ENCODE measurements at regions not wholly inside any gene's neighbourhood (a gene's known extent, or its start where the extent isn't known, plus 50 kb on each side); places are given as distances from the start of the nearest gene placed in this dataset.

GRCh38 chr18:76252880-76253279 lies 242.2 kb downstream of the ZNF516 start:
- no peak for FAIRE-seq

- FAIRE-seq = no peak
Measured at GRCh38 chr18:76252139-76252538, 242.9 kb downstream of the ZNF516 start.

GRCh38 chr18:76251691-76252090 lies 243.4 kb downstream of the ZNF516 start:
- no peak for FAIRE-seq

GRCh38 chr18:76246590-76246989 lies 248.5 kb downstream of the ZNF516 start:
- no peak for FAIRE-seq

GRCh38 chr18:76234676-76235060 lies 260.4 kb downstream of the ZNF516 start:
- FAIRE-seq = no peak

- FAIRE-seq = no peak
Measured at GRCh38 chr18:76233876-76234675, 261.0 kb downstream of the ZNF516 start.

- FAIRE-seq = no peak
Measured at GRCh38 chr18:76233406-76233805, 261.6 kb downstream of the ZNF516 start.

GRCh38 chr18:76232779-76233178 lies 262.3 kb downstream of the ZNF516 start:
- no peak for FAIRE-seq

GRCh38 chr18:76232010-76232409 lies 263.0 kb downstream of the ZNF516 start:
- FAIRE-seq = no peak

- FAIRE-seq = no peak
Measured at GRCh38 chr18:76231402-76231801, 263.6 kb downstream of the ZNF516 start.

- no peak for FAIRE-seq
Measured at GRCh38 chr18:76230791-76231190, 264.3 kb downstream of the ZNF516 start.

- FAIRE-seq = no peak
Measured at GRCh38 chr18:76228716-76229115, 266.3 kb downstream of the ZNF516 start.

GRCh38 chr18:76227759-76228158 lies 267.3 kb downstream of the ZNF516 start:
- no peak for FAIRE-seq

- no peak for FAIRE-seq
Measured at GRCh38 chr18:76223403-76223802, 271.6 kb downstream of the ZNF516 start.

- FAIRE-seq = no peak
Measured at GRCh38 chr18:76219023-76219422, 276.0 kb downstream of the ZNF516 start.

- no peak for FAIRE-seq
Measured at GRCh38 chr18:76216096-76216495, 278.9 kb downstream of the ZNF516 start.

- FAIRE-seq = no peak
Measured at GRCh38 chr18:76213991-76214390, 281.1 kb downstream of the ZNF516 start.

GRCh38 chr18:76212960-76213359 lies 282.1 kb downstream of the ZNF516 start:
- FAIRE-seq = no peak

- FAIRE-seq = no peak
Measured at GRCh38 chr18:76209597-76209996, 285.4 kb downstream of the ZNF516 start.

- no peak for FAIRE-seq
Measured at GRCh38 chr18:76208678-76209306, 286.2 kb downstream of the ZNF516 start.

- no peak for FAIRE-seq
Measured at GRCh38 chr18:76205906-76206305, 289.1 kb downstream of the ZNF516 start.

GRCh38 chr18:76203552-76203951 lies 291.5 kb downstream of the ZNF516 start:
- no peak for FAIRE-seq

- FAIRE-seq = no peak
Measured at GRCh38 chr18:76202322-76202721, 292.7 kb downstream of the ZNF516 start.

- no peak for FAIRE-seq
Measured at GRCh38 chr18:76195601-76196000, 299.4 kb downstream of the ZNF516 start.

GRCh38 chr18:76188097-76188496 lies 306.9 kb downstream of the ZNF516 start:
- no peak for FAIRE-seq
